ENCODE measurements at regions not wholly inside any gene's neighbourhood (a gene's known extent, or its start where the extent isn't known, plus 50 kb on each side); places are given as distances from the start of the nearest gene placed in this dataset.
"Not testable (repeated sequence)": the region's sequence is repeated elsewhere in the genome, so short reads cannot be mapped to it uniquely, and the experiment has no call there.

- Histone ChIP-seq H3K36me3 (ENCODE audit: low read depth) (no peaks in the 10 kb centered on the region), H3K27ac (ENCODE audit: poor library complexity, severe bottlenecking) (no peak overlapping the region), H3K9me3 (ENCODE audit: severe bottlenecking) (no peaks in the 10 kb centered on the region), H3K27me3 (ENCODE audit: insufficient read depth, poor library complexity, severe bottlenecking) (no peaks in the 10 kb centered on the region), H3K4me3 (ENCODE audit: severe bottlenecking) (no peak overlapping the region), H3K4me1 (ENCODE audit: insufficient read depth, poor library complexity, severe bottlenecking) (peaks cover 10% of the 10 kb centered on the region)
- no peak for ATAC-seq (ENCODE audit: low read depth)
- DNase-seq (ENCODE audit: low spot score) = no peak
- TF ChIP-seq, protein P1, sequence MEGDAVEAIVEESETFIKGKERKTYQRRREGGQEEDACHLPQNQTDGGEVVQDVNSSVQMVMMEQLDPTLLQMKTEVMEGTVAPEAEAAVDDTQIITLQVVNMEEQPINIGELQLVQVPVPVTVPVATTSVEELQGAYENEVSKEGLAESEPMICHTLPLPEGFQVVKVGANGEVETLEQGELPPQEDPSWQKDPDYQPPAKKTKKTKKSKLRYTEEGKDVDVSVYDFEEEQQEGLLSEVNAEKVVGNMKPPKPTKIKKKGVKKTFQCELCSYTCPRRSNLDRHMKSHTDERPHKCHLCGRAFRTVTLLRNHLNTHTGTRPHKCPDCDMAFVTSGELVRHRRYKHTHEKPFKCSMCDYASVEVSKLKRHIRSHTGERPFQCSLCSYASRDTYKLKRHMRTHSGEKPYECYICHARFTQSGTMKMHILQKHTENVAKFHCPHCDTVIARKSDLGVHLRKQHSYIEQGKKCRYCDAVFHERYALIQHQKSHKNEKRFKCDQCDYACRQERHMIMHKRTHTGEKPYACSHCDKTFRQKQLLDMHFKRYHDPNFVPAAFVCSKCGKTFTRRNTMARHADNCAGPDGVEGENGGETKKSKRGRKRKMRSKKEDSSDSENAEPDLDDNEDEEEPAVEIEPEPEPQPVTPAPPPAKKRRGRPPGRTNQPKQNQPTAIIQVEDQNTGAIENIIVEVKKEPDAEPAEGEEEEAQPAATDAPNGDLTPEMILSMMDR (IDR thresholded peaks at IDR 0.05; ENCODE audit: poor library complexity, severe bottlenecking) = no peak
Measured at GRCh38 chr10:28365840-28366239, 63.0 kb upstream of the MPP7 start.

DNA sequence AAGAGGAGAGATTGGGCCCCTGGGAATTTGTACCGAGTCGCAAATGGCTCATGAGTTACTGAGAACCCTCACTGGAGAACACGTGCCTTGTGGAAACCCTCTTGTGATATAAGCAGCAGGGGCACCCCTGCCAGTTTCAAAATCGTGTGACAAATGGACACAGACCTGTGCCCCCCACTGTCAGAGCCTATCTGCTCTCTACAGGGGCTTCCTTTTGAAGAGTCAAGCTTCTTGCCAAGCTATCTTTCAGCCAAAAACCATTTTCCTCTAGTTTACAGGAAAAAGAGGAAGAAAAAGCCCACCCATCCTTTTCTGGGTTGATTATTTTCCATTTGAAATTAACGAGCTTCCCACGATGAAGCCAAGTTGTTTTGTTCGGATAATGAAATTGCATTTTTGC lies 64.1 kb upstream of the MPP7 start:
- ATAC-seq (ENCODE audit: low read depth) = no peak
- no peaks in the 10 kb centered on the region for H3K27me3 ChIP-seq (ENCODE audit: insufficient read depth, poor library complexity, severe bottlenecking)
- H3K4me3 ChIP-seq (ENCODE audit: severe bottlenecking) = no peak overlapping the region
- TF ChIP-seq, protein P1 (IDR thresholded peaks at IDR 0.05; ENCODE audit: poor library complexity, severe bottlenecking) = no peak
- H3K27ac ChIP-seq (ENCODE audit: poor library complexity, severe bottlenecking) = no peak overlapping the region
- no peak for DNase-seq (ENCODE audit: low spot score)
- H3K9me3 ChIP-seq (ENCODE audit: severe bottlenecking) = no peaks in the 10 kb centered on the region
- H3K4me1 ChIP-seq (ENCODE audit: insufficient read depth, poor library complexity, severe bottlenecking) = peaks cover 10% of the 10 kb centered on the region
- H3K36me3 ChIP-seq (ENCODE audit: low read depth) = no peaks in the 10 kb centered on the region

DNA sequence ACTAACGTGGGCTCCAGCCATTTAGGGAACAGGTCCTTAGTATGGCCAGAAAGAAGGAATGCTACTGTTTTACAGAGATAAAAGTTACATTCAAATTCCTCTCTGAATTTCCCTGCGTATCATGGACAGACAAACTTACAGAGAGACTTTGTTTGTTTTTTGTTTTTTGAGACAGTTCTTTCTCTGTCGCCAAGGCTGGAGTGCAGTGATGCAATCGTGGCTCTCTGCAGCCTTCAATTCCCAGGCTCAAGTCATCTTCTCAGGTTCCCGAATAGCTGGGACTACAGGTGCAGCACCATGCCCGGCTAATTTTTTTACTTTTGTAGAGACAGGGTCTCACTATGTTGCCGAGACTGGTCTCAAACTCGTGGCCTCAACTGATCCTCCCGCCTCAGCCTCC lies 64.5 kb upstream of the MPP7 start:
- ATAC-seq (ENCODE audit: low read depth) (no peak), DNase-seq (ENCODE audit: low spot score) (no peak)
- Histone ChIP-seq H3K27ac (ENCODE audit: poor library complexity, severe bottlenecking) (no peak overlapping the region), H3K4me3 (ENCODE audit: severe bottlenecking) (no peak overlapping the region), H3K4me1 (ENCODE audit: insufficient read depth, poor library complexity, severe bottlenecking) (peaks cover 10% of the 10 kb centered on the region), H3K36me3 (ENCODE audit: low read depth) (no peaks in the 10 kb centered on the region), H3K9me3 (ENCODE audit: severe bottlenecking) (no peaks in the 10 kb centered on the region), H3K27me3 (ENCODE audit: insufficient read depth, poor library complexity, severe bottlenecking) (no peaks in the 10 kb centered on the region)
- TF ChIP-seq, protein P1 (IDR thresholded peaks at IDR 0.05; ENCODE audit: poor library complexity, severe bottlenecking) = no peak

DNA sequence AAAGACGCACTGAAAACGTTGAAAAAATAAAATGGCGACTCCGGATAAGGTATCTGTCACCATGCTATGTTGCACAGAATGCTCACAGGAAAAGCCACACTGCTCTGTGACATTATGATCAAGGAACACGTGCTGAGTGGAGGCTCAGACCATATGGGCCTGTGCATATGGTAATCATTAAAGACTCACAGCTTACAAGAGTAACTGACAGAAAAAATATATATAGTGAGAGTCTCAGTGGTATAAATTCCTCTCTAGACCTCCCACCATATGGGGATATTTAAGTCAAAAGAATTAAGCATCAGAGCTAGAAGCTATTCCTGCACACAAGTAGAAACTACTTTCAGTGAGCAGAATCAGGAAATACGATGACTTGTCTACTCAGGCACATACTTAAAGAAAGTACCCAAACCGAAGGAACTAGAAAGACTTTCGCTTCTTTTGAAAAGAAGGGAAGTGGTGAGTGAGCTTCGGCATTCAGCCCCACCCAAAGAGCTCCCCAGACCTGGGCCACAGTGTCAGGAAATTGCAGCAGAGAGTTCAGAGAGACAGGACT lies 65.1 kb upstream of the MPP7 start:
- no peaks in the 10 kb centered on the region for H3K9me3 ChIP-seq (ENCODE audit: severe bottlenecking)
- no peak overlapping the region for H3K4me3 ChIP-seq (ENCODE audit: severe bottlenecking)
- peaks cover 10% of the 10 kb centered on the region for H3K4me1 ChIP-seq (ENCODE audit: insufficient read depth, poor library complexity, severe bottlenecking)
- no peaks in the 10 kb centered on the region for H3K36me3 ChIP-seq (ENCODE audit: low read depth)
- DNase-seq (ENCODE audit: low spot score) = no peak
- TF ChIP-seq, protein P1 (IDR thresholded peaks at IDR 0.05; ENCODE audit: poor library complexity, severe bottlenecking) = no peak
- no peak overlapping the region for H3K27ac ChIP-seq (ENCODE audit: poor library complexity, severe bottlenecking)
- ATAC-seq (ENCODE audit: low read depth) = peak; percentile 69
- no peaks in the 10 kb centered on the region for H3K27me3 ChIP-seq (ENCODE audit: insufficient read depth, poor library complexity, severe bottlenecking)

DNA sequence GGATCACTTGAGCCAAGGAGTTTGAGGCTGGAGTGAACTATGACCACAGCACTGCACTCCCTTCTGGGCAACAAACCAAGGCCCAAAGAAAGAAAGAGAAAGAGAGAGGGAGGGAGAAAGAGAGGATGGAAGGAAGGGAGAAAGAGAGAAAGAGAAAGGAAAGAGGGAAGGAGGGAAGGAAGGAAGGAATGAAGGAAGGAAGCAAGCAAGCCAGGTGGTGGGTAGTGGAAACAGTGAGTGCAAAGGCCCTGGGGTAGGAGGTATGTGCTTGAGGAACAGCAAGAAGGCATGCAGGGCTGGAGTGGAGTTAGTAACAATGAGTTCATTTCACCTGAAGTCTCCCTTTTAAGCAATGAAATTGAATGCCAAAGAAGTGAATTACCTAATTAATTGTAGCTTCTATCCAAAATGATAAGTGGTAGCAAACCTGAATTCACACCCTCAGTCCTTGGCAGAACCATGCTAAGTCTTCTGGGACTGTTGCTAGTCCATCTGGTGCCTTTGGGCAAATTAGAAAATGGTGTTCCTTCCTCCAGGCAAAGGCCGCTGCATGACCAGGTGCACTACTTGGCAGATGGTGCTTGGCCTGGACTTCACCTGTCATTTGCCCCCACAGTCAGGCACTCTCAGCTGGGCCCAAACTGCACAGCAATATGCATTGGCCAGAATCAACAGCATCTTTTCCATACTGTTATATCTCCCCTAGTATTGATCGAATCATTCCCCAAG lies 67.4 kb upstream of the MPP7 start:
- no peak for DNase-seq (ENCODE audit: low spot score)
- TF ChIP-seq, protein P1 (IDR thresholded peaks at IDR 0.05; ENCODE audit: poor library complexity, severe bottlenecking) = no peak
- ATAC-seq (ENCODE audit: low read depth) = no peak
- H3K27ac ChIP-seq (ENCODE audit: poor library complexity, severe bottlenecking) = no peak overlapping the region
- H3K4me1 ChIP-seq (ENCODE audit: insufficient read depth, poor library complexity, severe bottlenecking) = peaks cover 13% of the 10 kb centered on the region
- no peaks in the 10 kb centered on the region for H3K27me3 ChIP-seq (ENCODE audit: insufficient read depth, poor library complexity, severe bottlenecking)
- H3K36me3 ChIP-seq (ENCODE audit: low read depth) = no peaks in the 10 kb centered on the region
- H3K9me3 ChIP-seq (ENCODE audit: severe bottlenecking) = no peaks in the 10 kb centered on the region
- no peak overlapping the region for H3K4me3 ChIP-seq (ENCODE audit: severe bottlenecking)

DNA sequence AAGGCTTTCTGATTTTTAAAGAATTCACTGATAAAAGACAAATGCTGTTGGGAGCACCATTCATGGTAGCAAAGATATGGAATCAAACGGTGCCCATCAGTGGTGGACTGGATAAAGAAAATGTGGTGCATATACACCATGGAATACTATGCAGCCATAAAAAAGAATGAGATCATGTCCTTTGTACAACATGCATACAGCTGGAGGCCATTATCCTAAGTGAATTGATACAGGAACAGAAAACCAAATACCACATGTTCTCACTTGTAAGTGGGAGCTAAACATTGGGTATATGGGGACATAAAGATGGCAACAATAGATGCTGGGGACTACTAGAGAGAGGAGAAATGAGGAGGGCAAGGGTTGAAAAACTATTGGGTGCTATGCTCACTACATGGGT lies 68.8 kb upstream of the MPP7 start:
- ATAC-seq (ENCODE audit: low read depth); H3K4me3 ChIP-seq (ENCODE audit: severe bottlenecking): not testable (repeated sequence)
- H3K4me1 ChIP-seq (ENCODE audit: insufficient read depth, poor library complexity, severe bottlenecking) = peaks cover 17% of the 10 kb centered on the region

More for the DNA sequence above, 68.8 kb upstream of the MPP7 start:
- not testable (repeated sequence) for H3K36me3 ChIP-seq (ENCODE audit: low read depth); H3K27me3 ChIP-seq (ENCODE audit: insufficient read depth, poor library complexity, severe bottlenecking); H3K9me3 ChIP-seq (ENCODE audit: severe bottlenecking); DNase-seq (ENCODE audit: low spot score); H3K27ac ChIP-seq (ENCODE audit: poor library complexity, severe bottlenecking)
